Fibroblast of upper back skin (primary cell): ENCODE measurements at regions not wholly inside any gene's neighbourhood (a gene's known extent, or its start where the extent isn't known, plus 50 kb on each side); places are given as distances from the start of the nearest gene placed in this dataset.

Source experiments
- DNase-seq: peaks from one replicate; pipeline ENCODE4 v3.0.0-alpha.2; 2013

- DNase-seq: no peak
Measured at GRCh38 chr6:145370559-145370958, 364.8 kb downstream of the EPM2A start.

GRCh38 chr6:145372671-145373151, 362.6 kb downstream of the EPM2A start:
- peak; percentile 12 for DNase-seq

DNA sequence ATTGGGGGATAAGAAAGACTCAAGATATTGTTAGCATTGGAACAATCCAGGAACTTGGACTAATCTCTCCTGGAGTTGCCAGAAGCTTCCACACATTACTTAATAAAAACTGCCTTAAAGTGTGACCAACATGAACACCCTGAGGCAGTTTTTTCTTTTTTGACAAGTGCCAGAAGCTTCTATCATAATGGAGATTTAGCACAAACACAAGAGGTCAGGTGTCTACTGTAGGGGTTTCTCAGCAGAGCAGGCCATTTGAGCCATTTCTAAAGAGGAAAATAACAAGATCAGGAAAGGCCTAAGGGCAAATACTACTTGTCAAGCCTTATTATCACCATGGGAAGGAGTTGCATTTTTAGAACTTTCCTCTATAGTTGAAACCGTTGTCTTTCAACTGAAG, 361.5 kb downstream of the EPM2A start:
- no peak for DNase-seq

DNA sequence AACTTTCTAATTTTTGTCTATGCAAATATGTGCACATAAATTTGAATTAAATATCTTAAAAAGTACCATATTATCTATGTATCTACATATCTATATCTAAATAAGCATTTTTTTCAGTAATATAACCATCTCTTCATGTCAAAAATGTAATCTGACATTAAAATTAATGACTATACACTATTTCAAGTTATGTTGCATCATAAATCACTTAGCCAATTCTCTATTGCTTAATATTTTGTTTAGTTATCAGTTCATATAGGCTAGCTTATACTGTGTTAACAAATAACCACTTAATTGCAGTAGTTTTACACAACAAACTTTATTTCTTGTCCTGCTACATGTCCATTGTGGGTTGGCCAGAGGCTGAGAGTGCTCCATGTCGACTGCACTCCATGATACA, 360.8 kb downstream of the EPM2A start:
- no peak for DNase-seq

- DNase-seq: no peak
Measured at GRCh38 chr6:145375502-145375901, 359.8 kb downstream of the EPM2A start.

DNA sequence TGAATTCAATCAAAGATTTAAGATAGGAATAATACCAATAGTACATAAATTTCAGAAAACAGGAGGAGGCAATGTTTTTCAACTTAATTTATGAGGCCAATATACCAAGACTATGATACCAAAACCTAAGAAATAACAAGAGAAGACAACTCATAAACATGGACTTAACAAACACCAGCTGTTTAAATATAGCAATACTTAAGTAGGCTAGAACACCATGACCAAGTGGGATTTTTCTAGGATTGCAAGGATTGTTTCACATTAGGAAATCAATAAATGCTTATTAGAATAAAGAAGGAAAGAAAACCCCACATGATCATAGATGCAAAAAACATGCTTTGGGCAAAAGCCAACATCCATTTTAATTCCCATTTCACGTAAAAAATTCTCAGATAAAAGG, 355.1 kb downstream of the EPM2A start:
- DNase-seq: no peak

- DNase-seq: no peak
Measured at GRCh38 chr6:145381941-145382340, 353.4 kb downstream of the EPM2A start.

DNA sequence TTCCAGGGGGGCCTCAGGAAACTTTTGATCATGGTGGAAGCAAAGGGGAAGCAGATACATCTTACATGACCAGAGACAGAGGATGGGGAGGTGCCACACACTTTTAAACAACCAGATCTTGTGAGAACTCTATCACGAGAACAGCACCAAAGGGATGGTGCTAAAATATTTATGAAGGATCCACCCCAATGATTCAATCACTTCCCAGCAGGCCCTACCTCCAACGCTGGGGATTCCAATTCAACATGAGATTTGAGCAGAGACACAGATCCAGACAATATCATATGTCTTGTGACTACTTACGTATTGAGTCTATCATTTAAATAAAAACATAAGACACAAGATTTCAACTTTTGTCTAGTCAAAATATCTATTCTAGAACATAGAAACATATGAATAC, 351.9 kb downstream of the EPM2A start:
- no peak for DNase-seq

- DNase-seq: no peak
Measured at GRCh38 chr6:145384503-145384902, 350.8 kb downstream of the EPM2A start.

- no peak for DNase-seq
Measured at GRCh38 chr6:145396499-145396898, 338.8 kb downstream of the EPM2A start.

GRCh38 chr6:145400508-145400907, 334.8 kb downstream of the EPM2A start:
- no peak for DNase-seq

- no peak for DNase-seq
Measured at GRCh38 chr6:145405006-145405551, 330.2 kb downstream of the EPM2A start.

DNA sequence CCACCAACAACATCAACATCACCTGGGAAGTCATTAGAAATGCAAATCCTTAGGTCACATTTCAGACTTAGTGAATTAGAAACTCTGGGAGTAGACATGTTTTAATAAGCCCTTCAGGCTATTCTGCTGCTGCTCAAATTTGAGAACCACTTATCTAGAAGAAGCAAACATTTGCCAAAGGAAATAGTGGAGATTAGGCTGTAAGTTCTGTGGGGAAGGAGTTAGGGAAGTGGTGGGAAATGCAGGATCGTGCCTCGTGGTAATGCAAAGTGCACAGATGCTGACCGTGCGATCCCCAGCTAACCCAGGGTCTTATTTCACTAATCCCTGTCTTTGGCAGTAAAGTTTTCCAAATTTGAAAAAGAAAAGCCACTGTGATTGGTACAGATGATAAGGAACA, 328.5 kb downstream of the EPM2A start:
- no peak for DNase-seq

DNA sequence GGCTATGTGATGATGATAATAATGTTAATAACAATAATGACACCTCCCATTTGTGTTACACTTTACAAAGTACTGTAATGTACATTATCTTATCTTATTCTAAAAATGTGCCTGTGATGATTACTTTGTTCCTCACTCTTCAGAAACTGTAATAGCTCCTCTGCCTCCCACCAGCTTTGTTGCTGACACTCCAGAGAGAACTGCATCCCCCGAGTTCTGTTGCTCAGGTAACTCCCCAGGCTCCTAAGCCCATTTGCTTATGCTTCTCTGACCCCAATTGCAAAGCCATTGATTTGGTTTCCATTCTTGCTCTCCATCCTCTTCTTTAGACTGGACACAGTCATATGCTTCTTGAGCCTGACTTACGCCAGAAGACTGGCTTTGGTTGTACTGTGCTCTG, 319.7 kb downstream of the EPM2A start:
- no peak for DNase-seq

DNA sequence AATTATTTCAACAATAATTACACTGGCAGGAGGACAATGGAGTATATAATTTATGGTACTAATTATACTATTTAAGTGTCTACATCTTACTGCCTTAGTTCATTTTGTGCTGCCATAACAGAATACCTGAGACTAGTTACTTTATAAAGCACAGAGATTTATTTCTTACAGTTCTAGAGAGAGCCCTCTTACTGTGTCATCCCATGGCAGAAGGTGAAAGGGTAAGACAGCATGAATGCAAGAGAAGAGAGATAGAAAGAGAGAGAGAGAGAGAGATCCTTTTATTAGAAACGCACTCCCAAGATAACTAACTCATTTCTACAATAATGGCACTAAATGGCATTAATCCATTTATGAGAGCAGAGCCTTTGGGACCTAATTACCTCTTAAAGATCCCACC, 314.7 kb downstream of the EPM2A start:
- no peak for DNase-seq

GRCh38 chr6:145423936-145424335, 311.4 kb downstream of the EPM2A start:
- no peak for DNase-seq

DNA sequence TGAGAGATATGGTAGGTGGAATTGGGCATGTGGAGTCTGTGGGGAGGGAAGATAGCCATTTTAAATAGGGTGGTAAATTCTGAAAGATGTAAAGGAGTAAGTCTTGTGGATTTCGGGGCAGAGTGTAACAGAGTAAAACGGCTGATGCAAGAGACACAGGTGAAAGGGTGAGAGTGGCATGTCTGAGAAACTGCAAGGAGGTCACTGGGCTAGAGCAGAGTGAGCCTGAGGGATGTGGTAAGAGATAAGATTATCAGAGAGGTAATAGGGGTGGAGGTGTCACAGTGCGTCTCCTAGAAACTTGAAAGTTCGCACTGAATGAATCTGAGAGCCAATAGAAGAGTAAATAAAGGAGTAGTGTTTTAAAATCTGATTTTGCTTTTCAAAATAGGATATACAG, 308.1 kb downstream of the EPM2A start:
- no peak for DNase-seq

DNA sequence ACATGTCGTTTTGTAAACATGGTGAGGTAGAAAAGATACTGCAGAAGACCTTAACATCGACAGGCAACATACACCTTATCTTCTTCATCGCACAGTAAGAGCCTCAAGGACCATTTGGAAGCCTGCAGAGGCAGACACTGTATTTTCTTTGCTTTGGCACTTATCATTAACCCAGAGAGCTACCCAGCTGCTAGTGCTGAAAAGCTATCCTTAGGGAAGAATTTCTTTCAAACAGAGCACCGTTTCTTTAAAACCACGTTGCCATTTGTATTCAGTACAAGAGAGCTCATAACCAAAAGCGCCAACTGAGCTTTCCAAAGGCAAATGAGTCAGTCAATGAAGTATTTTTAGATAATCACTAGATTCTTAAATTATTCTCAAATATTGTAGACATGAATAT, 306.6 kb downstream of the EPM2A start:
- DNase-seq: no peak

GRCh38 chr6:145442110-145442509, 293.2 kb downstream of the EPM2A start:
- no peak for DNase-seq

DNA sequence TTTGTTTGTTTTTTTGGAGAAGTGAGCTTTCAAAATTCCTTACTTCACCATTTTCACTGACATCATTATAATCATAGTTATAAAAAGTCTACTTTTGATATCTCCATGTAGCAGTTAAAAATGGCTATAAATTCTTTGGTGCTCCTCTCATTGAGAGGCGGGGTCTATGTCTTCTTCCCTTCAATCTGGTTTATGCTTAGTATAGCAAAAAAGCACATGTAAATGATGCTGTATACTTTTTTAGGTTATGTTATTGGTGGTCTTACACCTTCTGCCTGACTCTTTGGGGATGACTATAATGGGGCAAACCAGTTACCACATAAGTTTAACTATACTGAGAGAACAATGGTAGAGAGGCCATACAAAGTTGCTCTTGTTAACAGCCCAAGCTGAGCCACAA, 289.6 kb downstream of the EPM2A start:
- DNase-seq: no peak

DNA sequence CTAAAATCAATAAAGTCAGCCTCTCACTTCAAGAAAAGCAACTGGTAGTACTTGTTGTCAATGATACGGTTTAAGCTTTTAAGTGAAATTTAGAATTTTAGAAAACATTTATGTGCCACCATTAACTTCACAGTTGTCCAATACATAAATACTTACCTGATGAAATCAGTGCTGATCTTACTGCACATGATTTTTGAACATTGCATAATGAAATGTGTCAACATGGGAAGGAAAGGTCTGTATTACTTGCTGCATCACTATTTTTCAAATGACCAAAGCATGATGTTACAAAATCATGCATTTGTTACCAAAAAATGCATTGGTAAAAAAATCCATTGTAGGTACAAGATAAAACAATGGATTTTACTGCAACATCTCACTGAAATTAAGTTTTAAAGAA, 284.3 kb downstream of the EPM2A start:
- no peak for DNase-seq

- no peak for DNase-seq
Measured at GRCh38 chr6:145453376-145453775, 281.9 kb downstream of the EPM2A start.

GRCh38 chr6:145454006-145454405, 281.3 kb downstream of the EPM2A start:
- DNase-seq: no peak

DNA sequence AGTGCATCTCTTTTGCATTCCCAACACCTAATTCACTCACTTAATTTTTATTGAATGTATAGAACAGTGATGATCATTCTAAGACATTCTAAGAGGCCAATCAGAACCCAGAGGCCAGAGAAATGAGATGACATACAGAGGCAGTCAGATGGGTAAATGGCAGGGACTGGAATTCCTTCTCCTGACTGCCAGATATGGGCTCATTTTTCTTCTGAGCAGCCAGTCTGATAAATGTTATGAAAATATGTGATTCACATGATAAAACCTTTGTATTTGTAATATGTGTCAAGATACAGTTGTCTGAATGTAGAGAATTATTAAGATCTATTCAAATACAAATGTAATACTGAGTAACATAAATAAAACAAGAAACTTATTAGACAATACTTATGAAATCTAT, 277.8 kb downstream of the EPM2A start:
- DNase-seq: no peak

GRCh38 chr6:145468534-145468933, 266.8 kb downstream of the EPM2A start:
- no peak for DNase-seq

- no peak for DNase-seq
Measured at GRCh38 chr6:145469021-145469420, 266.3 kb downstream of the EPM2A start.
